ENCODE measurements at regions not wholly inside any gene's neighbourhood (a gene's known extent, or its start where the extent isn't known, plus 50 kb on each side); places are given as distances from the start of the nearest gene placed in this dataset.

GRCh38 chr11:128250482-128250881 is 336.9 kb downstream of the ETS1 start:
- DNase-seq: no peak

GRCh38 chr11:128246810-128247594 is 340.4 kb downstream of the ETS1 start:
- DNase-seq: no peak

GRCh38 chr11:128246364-128246801 is 341.0 kb downstream of the ETS1 start:
- no peak for DNase-seq

- no peak for DNase-seq
These were observed 342.5 kb downstream of the ETS1 start for GRCh38 chr11:128244871-128245270.

- no peak for DNase-seq
These were observed 344.9 kb downstream of the ETS1 start for GRCh38 chr11:128242451-128242850.

- DNase-seq: no peak
These were observed 346.8 kb downstream of the ETS1 start for GRCh38 chr11:128240546-128240945.

- no peak for DNase-seq
These were observed 348.1 kb downstream of the ETS1 start for GRCh38 chr11:128239306-128239705.

- DNase-seq: no peak
These were observed 348.7 kb downstream of the ETS1 start for GRCh38 chr11:128238521-128239265.

GRCh38 chr11:128236506-128237498 is 350.6 kb downstream of the ETS1 start:
- no peak for DNase-seq

GRCh38 chr11:128235958-128236357 is 351.4 kb downstream of the ETS1 start:
- no peak for DNase-seq

- DNase-seq: no peak
These were observed 351.9 kb downstream of the ETS1 start for GRCh38 chr11:128235426-128235825.

- no peak for DNase-seq
These were observed 353.2 kb downstream of the ETS1 start for GRCh38 chr11:128234143-128234542.

GRCh38 chr11:128232588-128232987 is 354.8 kb downstream of the ETS1 start:
- DNase-seq: no peak

GRCh38 chr11:128231845-128232410 is 355.4 kb downstream of the ETS1 start:
- DNase-seq: no peak

- no peak for DNase-seq
These were observed 359.9 kb downstream of the ETS1 start for GRCh38 chr11:128227466-128227865.

- no peak for DNase-seq
These were observed 361.1 kb downstream of the ETS1 start for GRCh38 chr11:128226106-128226716.

- DNase-seq: no peak
These were observed 365.0 kb downstream of the ETS1 start for GRCh38 chr11:128222245-128222884.

GRCh38 chr11:128219731-128220120 is 367.6 kb downstream of the ETS1 start:
- no peak for DNase-seq

- DNase-seq: no peak
These were observed 371.2 kb downstream of the ETS1 start for GRCh38 chr11:128216198-128216597.

GRCh38 chr11:128215238-128215882 is 372.0 kb downstream of the ETS1 start:
- no peak for DNase-seq

- no peak for DNase-seq
These were observed 373.1 kb downstream of the ETS1 start for GRCh38 chr11:128214263-128214662.
